GM12891 (cell line): ENCODE measurements at regions not wholly inside any gene's neighbourhood (a gene's known extent, or its start where the extent isn't known, plus 50 kb on each side); places are given as distances from the start of the nearest gene placed in this dataset.

Experiments
- PAX5 ChIP-seq: IDR thresholded peaks from 2 replicates; pipeline ENCODE4 v1.6.1; 2011; ENCODE audit warnings: low read length, moderate library complexity, mild to moderate bottlenecking; ENCODE audit not compliant: insufficient read depth, severe bottlenecking
- POLR2A ChIP-seq: IDR thresholded peaks from 2 replicates; pipeline ENCODE4 v1.6.1; 2011; ENCODE audit warnings: low read depth, low read length, control low read depth
- POLR2AphosphoS5 ChIP-seq: IDR thresholded peaks from 2 replicates; pipeline ENCODE4 v1.6.1; 2011; ENCODE audit warnings: low read depth, low read length, control low read depth
- POU2F2 ChIP-seq: IDR thresholded peaks from 2 replicates; pipeline ENCODE4 v1.6.1; 2011; ENCODE audit warnings: low read depth, mild to moderate bottlenecking, control low read depth, low read length, moderate library complexity
- SPI1 ChIP-seq: IDR thresholded peaks from 2 replicates; pipeline ENCODE4 v1.6.1; 2011; ENCODE audit warnings: low read depth, low read length, control low read depth
- TAF1 ChIP-seq: IDR thresholded peaks from 2 replicates; pipeline ENCODE4 v1.6.1; 2011; ENCODE audit warnings: low read depth, low read length, control low read depth

DNA sequence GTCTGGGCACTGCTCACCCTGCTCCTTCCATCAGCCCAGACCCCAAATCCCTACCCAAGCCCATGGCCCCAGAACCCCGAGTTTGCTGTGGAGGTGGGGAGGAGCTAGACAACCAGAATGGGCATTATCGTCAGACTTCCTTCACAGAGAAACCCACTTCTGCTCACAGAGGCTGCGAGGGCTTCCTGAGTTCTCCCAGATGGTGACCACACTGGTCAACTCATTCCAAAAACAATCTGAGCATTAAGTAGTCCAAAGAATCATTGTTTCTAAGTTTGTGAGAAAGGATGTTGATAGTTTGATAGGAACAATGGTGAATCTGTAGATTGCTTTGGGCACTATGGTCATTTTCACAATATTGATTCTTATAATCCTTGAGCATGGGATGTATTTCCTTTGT, 60.2 kb downstream of the LRRC30 start:
- TF ChIP-seq POU2F2 (no peak), POLR2AphosphoS5 (no peak), POLR2A (no peak), SPI1 (no peak), TAF1 (no peak), PAX5 (no peak)
